Left lung (tissue), 4 donors: ENCODE measurements at regions not wholly inside any gene's neighbourhood (a gene's known extent, or its start where the extent isn't known, plus 50 kb on each side); places are given as distances from the start of the nearest gene placed in this dataset.
A peak's percentile ranks its signal among the peaks of the same experiment; 100 is the strongest.

Experiments
- ATAC-seq: fragments of 200-7000 bp; cut with Tn5 transposase; one replicate; pipeline ENCODE4 v1.9.1; 2020; ENCODE audit warnings: moderate library complexity
- DNase-seq, 4 donors: peaks; one replicate each; pipeline ENCODE4 v3.0.0-alpha.2; 2013 to 2020
- H3K27ac ChIP-seq, 2 donors: fragments of 200-600 bp; sonication (generic) in 1 of 2; one replicate each; pipeline versions ENCODE4 v1.5.0 to v1.8.0; 2020 to 2021
- H3K27me3 ChIP-seq, 2 donors: fragments of 200-600 bp; sonication (generic) in 1 of 2; one replicate each; pipeline versions ENCODE4 v1.5.0 to v1.8.0; 2020 to 2021
- H3K36me3 ChIP-seq, 2 donors: fragments of 200-600 bp; sonication (generic) in 1 of 2; one replicate each; pipeline versions ENCODE4 v1.5.0 to v1.8.0; 2020 to 2021
- H3K4me1 ChIP-seq, 2 donors: fragments of 200-600 bp; one replicate each; pipeline ENCODE4 v1.8.0; 2021
- H3K4me3 ChIP-seq, 2 donors: fragments of 200-600 bp; sonication (generic) in 1 of 2; one replicate each; pipeline versions ENCODE4 v1.5.0 to v1.8.0; 2020 to 2021; ENCODE audit warnings: mild to moderate bottlenecking in 1 of 2
- H3K9me3 ChIP-seq, 2 donors: fragments of 200-600 bp; sonication (generic) in 1 of 2; one replicate each; pipeline versions ENCODE4 v1.5.0 to v1.8.0; 2020 to 2021
- CTCF ChIP-seq, 2 donors: fragments of 200-600 bp; sonication (generic) in 1 of 2; IDR thresholded peaks; one replicate each; pipeline versions ENCODE4 v1.5.0 to v1.8.0; 2021; ENCODE audit warnings: antibody characterized with exemption in 2 of 2
- intact Hi-C, 2 donors: fragments of 100-400 bp; cut with DNase I; formaldehyde crosslinking; loops; one replicate each; pipeline versions ENCODE4 v1.11.2 to v1.14.2; 2022
- donor health status: DM: no; HTN: yes; CAD: no.
- donor health status: DM: no; HTN: no; CAD: no.

DNA sequence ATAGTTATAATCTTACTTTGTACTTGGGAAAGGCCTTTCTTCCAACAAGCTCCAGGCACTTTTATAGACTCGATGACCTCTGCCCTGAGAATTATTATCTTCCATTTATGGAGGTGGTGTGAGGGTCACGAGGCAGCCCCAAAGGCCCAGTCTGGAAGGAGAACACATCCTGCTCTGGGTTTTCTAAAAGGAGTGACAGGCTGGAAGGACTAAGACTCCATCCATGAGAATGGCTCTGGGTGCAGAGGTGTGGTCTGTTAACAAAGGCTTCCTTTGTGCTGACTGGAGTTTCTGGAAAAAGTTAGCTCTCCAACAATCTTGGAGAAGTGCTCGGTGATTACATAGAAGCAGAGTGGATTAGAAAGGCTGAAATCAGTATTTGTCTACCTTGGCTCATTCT lies 74.7 kb upstream of the SESN3 start:
- Histone ChIP-seq H3K4me3 (no peak overlapping the region), H3K9me3 (no peaks in the 10 kb centered on the region), H3K27ac (no peak overlapping the region), H3K27me3 (no peaks in the 10 kb centered on the region), H3K36me3 (no peaks in the 10 kb centered on the region), H3K4me1 (no peaks in the 10 kb centered on the region)
- TF ChIP-seq CTCF (IDR thresholded peaks at IDR 0.05) = no peak
- ATAC-seq = no peak
- no peak for DNase-seq
- intact Hi-C loops = no loop called here

DNA sequence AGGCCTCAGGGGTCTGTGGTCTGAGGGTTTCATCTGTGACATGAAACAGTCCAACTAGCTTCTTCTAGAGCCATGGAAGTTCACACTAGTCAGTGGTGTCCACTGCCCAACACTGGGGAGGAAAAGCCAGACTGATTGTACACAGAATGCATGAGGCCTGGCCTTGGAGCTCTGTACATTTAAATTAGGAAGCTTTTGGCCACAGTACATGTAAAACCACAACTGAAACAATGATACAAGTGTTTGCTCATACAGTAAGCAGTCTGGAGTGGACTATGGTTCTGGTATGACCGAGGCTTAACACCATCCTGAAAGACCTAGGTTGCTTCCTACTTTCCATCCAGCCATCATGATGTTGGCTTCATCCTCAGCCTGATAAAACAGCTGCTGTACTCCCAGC lies 73.8 kb upstream of the SESN3 start:
- Histone ChIP-seq H3K4me3 (no peak overlapping the region), H3K9me3 (no peaks in the 10 kb centered on the region), H3K27ac (no peak overlapping the region), H3K4me1 (no peaks in the 10 kb centered on the region), H3K27me3 (no peaks in the 10 kb centered on the region), H3K36me3 (no peaks in the 10 kb centered on the region)
- intact Hi-C loops = no loop called here
- DNase-seq (no peak), ATAC-seq (peak; percentile 28)
- no peak for TF ChIP-seq CTCF (IDR thresholded peaks at IDR 0.05)

DNA sequence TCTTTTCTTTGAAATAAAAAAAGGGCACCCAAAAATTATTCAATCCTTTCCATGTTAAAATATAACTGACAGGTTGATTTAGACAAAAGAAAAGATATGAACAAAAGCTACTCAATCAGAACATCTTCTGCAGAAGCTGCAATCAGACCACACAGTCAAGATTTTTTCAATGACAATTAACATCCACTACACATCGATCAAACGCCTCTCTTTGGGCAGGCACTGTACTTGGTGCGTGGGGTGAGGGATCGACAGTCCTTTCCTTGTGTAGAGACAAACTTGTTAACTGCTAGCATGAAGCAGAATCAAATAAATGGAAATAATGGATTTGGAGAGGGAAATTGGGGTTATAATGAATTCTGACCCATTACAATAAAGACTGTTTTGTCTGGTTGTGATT lies 71.2 kb upstream of the SESN3 start:
- no peak for TF ChIP-seq CTCF (IDR thresholded peaks at IDR 0.05)
- DNase-seq (no peak), ATAC-seq (no peak)
- Histone ChIP-seq H3K4me3 (no peak overlapping the region), H3K36me3 (no peaks in the 10 kb centered on the region), H3K4me1 (peaks cover 0 to 3% of the 10 kb centered on the region in 2 donors), H3K27ac (no peak overlapping the region), H3K27me3 (no peaks in the 10 kb centered on the region), H3K9me3 (no peaks in the 10 kb centered on the region)
- intact Hi-C loops = no loop called here

GRCh38 chr11:95301474-95301873 lies 70.5 kb upstream of the SESN3 start:
- Histone ChIP-seq H3K4me3 (no peak overlapping the region), H3K27me3 (no peaks in the 10 kb centered on the region), H3K36me3 (no peaks in the 10 kb centered on the region), H3K27ac (no peak overlapping the region), H3K9me3 (no peaks in the 10 kb centered on the region), H3K4me1 (peaks cover 3 to 6% of the 10 kb centered on the region in 2 donors)
- ATAC-seq = peak; percentile 52
- no peak for TF ChIP-seq CTCF (IDR thresholded peaks at IDR 0.05)
- peak in 2 of 4 donors; percentile 25 to 46 for DNase-seq
- intact Hi-C loops = no loop called here

- no peak for TF ChIP-seq CTCF (IDR thresholded peaks at IDR 0.05)
- Histone ChIP-seq H3K36me3 (no peaks in the 10 kb centered on the region), H3K9me3 (no peaks in the 10 kb centered on the region), H3K27me3 (no peaks in the 10 kb centered on the region), H3K4me1 (peaks cover 8 to 16% of the 10 kb centered on the region in 2 donors), H3K27ac (peak overlapping the region in 1 of 2 donors; percentile 40), H3K4me3 (no peak overlapping the region)
- no peak for ATAC-seq
- intact Hi-C loops = no loop called here
- DNase-seq = no peak
Observed at GRCh38 chr11:95299078-95299679, 68.2 kb upstream of the SESN3 start.
